SK-N-SH treated with all-trans-retinoic acid at 6 μM for 48 hours (cell line): ENCODE measurements at regions not wholly inside any gene's neighbourhood (a gene's known extent, or its start where the extent isn't known, plus 50 kb on each side); places are given as distances from the start of the nearest gene placed in this dataset.

Experiments
- ARNTL ChIP-seq: fragments of 450-650 bp; formaldehyde crosslinking; IDR thresholded peaks from 2 replicates; pipeline ENCODE4 v1.5.0; 2020; ENCODE audit warnings: low read depth, mild to moderate bottlenecking, moderate library complexity, borderline replicate concordance
- BACH2 ChIP-seq: fragments of 250-450 bp; sonication (Bioruptor Pico); IDR thresholded peaks from 2 replicates; pipeline ENCODE4 v1.9.0; 2021; ENCODE audit warnings: mild to moderate bottlenecking, borderline replicate concordance
- CSDC2 ChIP-seq: fragments of 250-450 bp; sonication (Bioruptor Pico); IDR thresholded peaks from 2 replicates; pipeline ENCODE4 v1.5.0; 2020; ENCODE audit warnings: mild to moderate bottlenecking, moderate library complexity
- GLIS3 ChIP-seq: fragments of 250-450 bp; sonication (Bioruptor Pico); IDR thresholded peaks from 2 replicates; pipeline ENCODE4 v1.5.0; 2020; ENCODE audit warnings: mild to moderate bottlenecking, moderate library complexity
- OSR1 ChIP-seq: fragments of 250-450 bp; sonication (Bioruptor Pico); IDR thresholded peaks from 2 replicates; pipeline ENCODE4 v1.8.0; 2022; ENCODE audit warnings: moderate library complexity, mild to moderate bottlenecking, inconsistent platforms
- RARB ChIP-seq: fragments of 250-450 bp; sonication (Bioruptor Pico); IDR thresholded peaks from 2 replicates; pipeline ENCODE4 v1.8.0; 2021; ENCODE audit warnings: mild to moderate bottlenecking, moderate library complexity
- SNAI2 ChIP-seq: fragments of 250-450 bp; sonication (Bioruptor Pico); IDR thresholded peaks from 2 replicates; pipeline ENCODE4 v1.5.0; 2020; ENCODE audit warnings: mild to moderate bottlenecking, moderate library complexity
- ZC3H10 ChIP-seq: fragments of 250-450 bp; sonication (Bioruptor Pico); IDR thresholded peaks from 2 replicates; pipeline ENCODE4 v1.5.1; 2021; ENCODE audit warnings: mild to moderate bottlenecking, moderate library complexity
- ZFP30 ChIP-seq: fragments of 450-650 bp; formaldehyde crosslinking; IDR thresholded peaks from 2 replicates; pipeline ENCODE4 v1.5.0; 2022; ENCODE audit warnings: mild to moderate bottlenecking, moderate library complexity
- ZNF565 ChIP-seq: fragments of 450-650 bp; formaldehyde crosslinking; conservative IDR thresholded peaks from 2 replicates; pipeline ENCODE4 v1.5.0; 2020; ENCODE audit warnings: low read depth, mild to moderate bottlenecking, moderate library complexity
- ZNF8 ChIP-seq: fragments of 450-650 bp; formaldehyde crosslinking; IDR thresholded peaks from 2 replicates; pipeline ENCODE4 v1.5.0; 2020; ENCODE audit warnings: mild to moderate bottlenecking, moderate library complexity
- TF ChIP-seq, protein P1 (sequence below): fragments of 250-450 bp; sonication (Bioruptor Pico); IDR thresholded peaks from 2 replicates; pipeline ENCODE4 v1.8.0; 2020; ENCODE audit warnings: mild to moderate bottlenecking, moderate library complexity, borderline replicate concordance
- TF ChIP-seq, protein P2 (sequence below): fragments of 250-450 bp; sonication (Bioruptor Pico); IDR thresholded peaks from 2 replicates; pipeline ENCODE4 v1.5.1; 2020; ENCODE audit warnings: low read depth, mild to moderate bottlenecking, moderate library complexity

DNA sequence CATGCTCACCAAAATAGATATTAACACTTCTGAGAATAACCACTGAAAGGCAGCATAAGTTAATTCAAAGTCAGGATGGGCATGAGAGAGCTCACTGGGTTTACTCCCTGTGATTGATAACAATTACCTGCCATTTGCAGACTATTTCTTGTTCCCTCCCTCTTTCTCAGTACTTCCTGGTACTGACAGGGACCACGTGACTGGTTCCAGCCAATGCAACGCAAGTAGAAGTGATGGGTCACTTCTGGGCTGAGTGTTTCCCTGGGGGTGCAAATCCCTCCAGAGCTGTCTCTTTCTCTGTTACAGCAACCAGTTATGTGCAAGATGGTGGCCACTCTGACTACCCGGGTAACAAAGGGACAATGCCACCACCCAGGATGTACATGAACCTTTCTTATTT lies 118.8 kb downstream of the EFNB2 start:
- TF ChIP-seq CSDC2 (CRISPR knock-in tag): no peak
- TF ChIP-seq ZC3H10 (CRISPR knock-in tag): no peak
- TF ChIP-seq RARB (CRISPR knock-in tag): no peak
- TF ChIP-seq SNAI2 (CRISPR knock-in tag): no peak
- TF ChIP-seq ZNF8 (CRISPR knock-in tag): no peak
- no peak for TF ChIP-seq ZNF565
- no peak for TF ChIP-seq OSR1
- TF ChIP-seq ARNTL (CRISPR knock-in tag): no peak
- no peak for TF ChIP-seq GLIS3 (CRISPR knock-in tag)
- TF ChIP-seq BACH2 (CRISPR knock-in tag): no peak
- TF ChIP-seq, protein P1, sequence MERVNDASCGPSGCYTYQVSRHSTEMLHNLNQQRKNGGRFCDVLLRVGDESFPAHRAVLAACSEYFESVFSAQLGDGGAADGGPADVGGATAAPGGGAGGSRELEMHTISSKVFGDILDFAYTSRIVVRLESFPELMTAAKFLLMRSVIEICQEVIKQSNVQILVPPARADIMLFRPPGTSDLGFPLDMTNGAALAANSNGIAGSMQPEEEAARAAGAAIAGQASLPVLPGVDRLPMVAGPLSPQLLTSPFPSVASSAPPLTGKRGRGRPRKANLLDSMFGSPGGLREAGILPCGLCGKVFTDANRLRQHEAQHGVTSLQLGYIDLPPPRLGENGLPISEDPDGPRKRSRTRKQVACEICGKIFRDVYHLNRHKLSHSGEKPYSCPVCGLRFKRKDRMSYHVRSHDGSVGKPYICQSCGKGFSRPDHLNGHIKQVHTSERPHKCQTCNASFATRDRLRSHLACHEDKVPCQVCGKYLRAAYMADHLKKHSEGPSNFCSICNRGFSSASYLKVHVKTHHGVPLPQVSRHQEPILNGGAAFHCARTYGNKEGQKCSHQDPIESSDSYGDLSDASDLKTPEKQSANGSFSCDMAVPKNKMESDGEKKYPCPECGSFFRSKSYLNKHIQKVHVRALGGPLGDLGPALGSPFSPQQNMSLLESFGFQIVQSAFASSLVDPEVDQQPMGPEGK: no peak
- TF ChIP-seq, protein P2, sequence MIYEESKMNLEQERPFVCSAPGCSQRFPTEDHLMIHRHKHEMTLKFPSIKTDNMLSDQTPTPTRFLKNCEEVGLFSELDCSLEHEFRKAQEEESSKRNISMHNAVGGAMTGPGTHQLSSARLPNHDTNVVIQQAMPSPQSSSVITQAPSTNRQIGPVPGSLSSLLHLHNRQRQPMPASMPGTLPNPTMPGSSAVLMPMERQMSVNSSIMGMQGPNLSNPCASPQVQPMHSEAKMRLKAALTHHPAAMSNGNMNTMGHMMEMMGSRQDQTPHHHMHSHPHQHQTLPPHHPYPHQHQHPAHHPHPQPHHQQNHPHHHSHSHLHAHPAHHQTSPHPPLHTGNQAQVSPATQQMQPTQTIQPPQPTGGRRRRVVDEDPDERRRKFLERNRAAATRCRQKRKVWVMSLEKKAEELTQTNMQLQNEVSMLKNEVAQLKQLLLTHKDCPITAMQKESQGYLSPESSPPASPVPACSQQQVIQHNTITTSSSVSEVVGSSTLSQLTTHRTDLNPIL (CRISPR knock-in tag): no peak
- no peak for TF ChIP-seq ZFP30 (CRISPR knock-in tag)
